OCI-M1 (cell line): ENCODE measurements at regions not wholly inside any gene's neighbourhood (a gene's known extent, or its start where the extent isn't known, plus 50 kb on each side); places are given as distances from the start of the nearest gene placed in this dataset.
"Not testable (repeated sequence)": the region's sequence is repeated elsewhere in the genome, so short reads cannot be mapped to it uniquely, and the experiment has no call there.

Experiments
- DNase-seq: peaks from one replicate; lab custom pipeline; 2025; lab: John Stamatoyannopoulos, UW

GRCh38 chr1:58251430-58252073 lies 295.0 kb downstream of the OMA1 start:
- peak; percentile 43 for DNase-seq

DNA sequence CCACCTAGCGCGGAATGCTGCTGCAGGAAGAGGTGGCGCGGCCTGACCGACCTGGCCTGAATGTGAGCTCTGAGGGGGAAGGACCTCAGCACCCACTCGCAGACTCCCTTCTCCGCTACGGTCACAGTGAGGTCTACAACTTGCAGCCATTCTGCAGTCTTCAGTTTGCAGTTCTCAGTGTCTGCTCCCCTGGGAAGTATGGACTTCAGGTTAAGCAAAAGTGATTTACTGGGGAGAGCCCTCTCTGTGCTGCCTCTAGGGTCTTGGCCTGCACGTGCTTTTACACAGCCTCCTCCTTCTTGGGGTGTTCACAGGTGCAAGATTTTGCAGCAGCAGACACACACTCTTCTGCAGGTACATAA lies 296.0 kb downstream of the OMA1 start:
- DNase-seq, result no peak

DNA sequence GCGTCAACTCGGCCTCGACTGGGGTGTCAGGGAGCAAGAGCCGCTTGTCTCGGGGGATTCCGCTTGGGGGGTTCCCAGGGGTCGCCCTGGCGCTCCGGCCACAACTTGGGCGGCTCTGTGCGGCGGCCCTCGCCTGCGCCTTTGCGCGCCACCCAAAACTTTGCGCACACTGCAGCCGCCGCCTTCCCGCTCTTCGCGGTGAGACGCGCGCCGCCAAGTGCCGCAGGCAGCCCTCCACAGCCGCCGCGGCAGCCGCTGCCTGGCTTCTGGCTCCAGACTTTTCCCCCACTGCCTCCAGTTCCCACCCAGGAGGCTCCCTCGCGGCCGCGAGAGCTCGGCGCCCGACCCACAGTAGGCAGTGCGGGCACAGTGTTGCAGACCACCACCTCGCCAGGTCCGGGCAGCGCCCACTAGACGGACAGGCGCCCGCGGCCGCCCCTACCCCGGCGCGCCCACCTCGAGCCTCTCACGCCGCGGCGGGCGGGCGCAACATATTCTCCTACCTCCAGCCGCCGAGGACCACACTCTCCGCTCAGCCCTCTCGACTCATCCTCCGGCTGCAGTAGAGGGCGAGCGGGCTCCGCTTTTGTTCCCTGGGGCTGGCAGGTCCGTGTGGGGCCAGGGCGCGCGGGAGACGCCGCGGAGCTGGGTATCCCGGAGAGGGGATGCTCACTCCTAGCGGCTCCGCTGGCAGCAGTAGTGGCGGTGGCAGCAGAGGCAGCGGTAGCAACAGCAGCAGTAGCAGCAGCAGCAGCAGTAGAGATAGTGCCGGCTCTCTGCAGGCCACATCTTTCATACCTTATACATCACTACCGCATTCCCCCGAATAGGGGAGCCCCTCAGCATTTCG lies 296.6 kb downstream of the OMA1 start:
- no peak for DNase-seq

DNA sequence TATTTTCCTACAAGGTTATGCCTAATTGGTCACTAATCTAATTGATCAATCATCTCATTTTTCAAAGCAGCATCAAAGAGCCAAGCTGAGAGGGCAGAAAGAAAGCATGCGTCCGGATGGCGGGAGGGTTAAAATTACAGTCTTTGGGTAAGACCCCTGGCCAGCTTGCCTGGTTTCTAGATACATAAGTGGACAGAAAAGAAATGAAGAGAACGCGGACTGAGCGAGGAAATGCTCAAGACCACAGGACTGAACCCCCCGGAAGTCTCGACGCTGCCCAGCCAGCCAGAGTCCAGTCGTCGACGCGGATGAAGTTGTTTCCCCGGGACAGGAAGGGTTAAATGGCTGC lies 297.2 kb downstream of the OMA1 start:
- DNase-seq, result no peak

- DNase-seq, result no peak
Measured at GRCh38 chr1:58248791-58249190, 297.7 kb downstream of the OMA1 start.

DNA sequence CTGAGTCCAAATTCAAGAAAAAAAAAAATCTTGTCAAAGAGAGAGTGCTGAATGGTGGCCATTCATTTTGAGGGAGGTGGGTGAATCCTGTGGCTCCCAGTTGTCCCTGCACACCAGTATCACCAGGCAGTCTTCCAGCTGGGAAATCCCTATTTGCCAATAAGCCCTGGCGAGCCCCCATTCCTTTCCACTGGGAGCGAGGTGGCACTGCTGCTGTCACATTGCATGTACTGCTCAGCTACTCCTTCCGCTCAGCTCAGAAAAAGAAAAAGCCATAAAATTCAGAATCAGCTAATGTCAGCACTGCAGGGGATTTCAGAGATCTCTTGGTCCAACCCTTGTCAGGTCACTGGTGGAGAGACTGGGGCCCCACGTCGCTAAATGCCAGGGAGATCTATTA lies 298.5 kb downstream of the OMA1 start:
- DNase-seq, result no peak

- DNase-seq, result no peak
Measured at GRCh38 chr1:58246549-58246948, 300.0 kb downstream of the OMA1 start.

DNA sequence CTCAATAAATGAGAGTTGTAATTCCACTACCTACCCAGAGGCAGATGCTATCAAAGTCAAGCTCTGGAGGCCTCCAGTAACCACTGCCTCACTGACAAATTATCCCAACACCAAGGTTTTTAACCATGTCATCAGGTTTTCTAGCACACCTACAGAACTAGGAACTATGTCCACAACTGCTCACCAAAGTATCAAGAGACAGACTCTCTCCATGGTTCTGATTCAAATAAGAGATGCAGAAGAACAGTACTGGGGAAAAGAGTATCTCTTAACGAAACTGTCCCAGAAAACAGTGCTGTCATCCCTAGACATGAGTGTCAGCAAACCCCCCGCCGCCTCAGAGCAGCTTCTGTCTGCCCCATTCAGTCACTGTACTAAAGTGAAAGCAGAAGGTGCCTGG lies 301.7 kb downstream of the OMA1 start:
- DNase-seq, result no peak

GRCh38 chr1:58238846-58239245 lies 307.7 kb downstream of the OMA1 start:
- DNase-seq, result no peak

GRCh38 chr1:58233729-58234128 lies 312.8 kb downstream of the OMA1 start:
- DNase-seq, result no peak

- no peak for DNase-seq
Measured at GRCh38 chr1:58231204-58231603, 315.3 kb downstream of the OMA1 start.

DNA sequence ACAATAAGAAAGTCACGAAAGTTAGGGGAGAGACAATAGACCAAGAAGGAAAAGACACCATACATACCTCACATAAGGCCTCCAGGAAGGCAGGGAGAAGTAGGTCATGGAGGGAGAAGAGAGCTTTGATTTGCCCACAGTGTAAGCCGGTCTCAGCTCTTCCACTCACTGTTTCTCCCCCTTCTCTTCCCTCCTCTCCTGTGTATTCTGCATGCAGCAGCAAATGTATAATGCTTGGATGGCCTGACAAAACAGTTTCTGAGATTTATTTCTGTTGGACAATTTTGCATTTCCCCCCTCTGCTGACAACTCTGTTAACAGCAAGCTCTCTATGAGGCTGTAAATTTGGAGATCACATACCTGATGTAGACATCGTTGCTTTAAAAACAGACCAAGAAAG lies 318.9 kb downstream of the OMA1 start:
- no peak for DNase-seq

DNA sequence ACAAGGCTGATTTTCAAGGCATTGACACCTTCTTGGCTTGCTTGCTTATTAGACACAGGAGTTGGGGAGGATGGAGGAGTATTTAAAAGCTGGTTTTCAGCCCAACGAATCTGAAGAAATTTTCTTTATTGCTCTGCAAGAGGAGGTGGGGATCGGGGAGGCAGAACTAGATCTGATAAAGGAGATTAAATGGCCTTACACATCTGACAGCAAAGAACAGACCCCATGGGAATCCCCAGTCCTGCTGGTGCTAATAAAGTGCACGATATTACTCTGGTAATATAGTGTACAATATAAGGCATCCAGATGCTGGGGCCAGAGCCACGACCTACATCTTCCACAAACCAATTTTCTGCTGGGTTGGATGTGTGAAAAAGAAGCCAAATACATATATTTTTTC lies 323.0 kb downstream of the OMA1 start:
- no peak for DNase-seq

- DNase-seq, result no peak
Measured at GRCh38 chr1:58220836-58221472, 325.6 kb downstream of the OMA1 start.

DNA sequence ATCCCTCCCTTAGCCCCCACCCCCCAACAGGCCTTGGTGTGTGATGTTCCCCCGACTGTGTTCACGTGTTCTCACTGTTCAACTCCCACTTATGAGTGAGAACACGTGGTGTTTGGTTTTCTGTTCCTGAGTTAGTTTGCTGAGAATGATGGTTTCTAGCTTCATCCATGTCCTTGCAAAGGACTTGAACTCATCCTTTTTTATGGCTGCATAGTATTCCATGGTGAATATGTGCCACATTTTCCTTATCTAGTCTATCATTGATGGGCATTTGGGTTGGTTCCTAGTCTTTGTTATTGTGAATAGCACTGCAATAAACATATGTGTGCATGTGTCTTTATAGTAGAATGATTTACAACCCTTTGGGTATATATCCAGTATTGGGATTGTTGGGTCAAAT lies 330.4 kb downstream of the OMA1 start:
- not testable (repeated sequence) for DNase-seq

GRCh38 chr1:58214674-58215073 lies 331.9 kb downstream of the OMA1 start:
- DNase-seq, result no peak

DNA sequence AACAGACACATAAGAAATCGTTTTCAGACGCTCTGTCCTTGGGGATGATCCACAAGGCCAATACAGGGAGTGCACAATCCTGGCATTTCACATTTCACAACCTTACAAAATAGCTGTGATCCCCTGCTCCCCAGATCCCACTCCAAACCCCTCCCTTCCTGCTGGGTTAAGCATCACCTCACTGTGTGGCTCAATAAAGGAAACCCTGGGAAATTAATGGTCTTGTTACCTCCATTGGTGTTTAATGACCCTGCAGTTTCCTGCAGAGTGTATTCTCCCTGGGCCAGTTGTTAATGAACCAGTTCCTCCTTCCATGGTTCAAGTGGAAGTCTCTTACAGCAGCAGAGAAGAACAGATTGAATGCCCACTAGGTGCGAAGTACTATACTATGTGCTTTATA lies 334.7 kb downstream of the OMA1 start:
- no peak for DNase-seq

GRCh38 chr1:58209575-58209974 lies 337.0 kb downstream of the OMA1 start:
- DNase-seq, result no peak

DNA sequence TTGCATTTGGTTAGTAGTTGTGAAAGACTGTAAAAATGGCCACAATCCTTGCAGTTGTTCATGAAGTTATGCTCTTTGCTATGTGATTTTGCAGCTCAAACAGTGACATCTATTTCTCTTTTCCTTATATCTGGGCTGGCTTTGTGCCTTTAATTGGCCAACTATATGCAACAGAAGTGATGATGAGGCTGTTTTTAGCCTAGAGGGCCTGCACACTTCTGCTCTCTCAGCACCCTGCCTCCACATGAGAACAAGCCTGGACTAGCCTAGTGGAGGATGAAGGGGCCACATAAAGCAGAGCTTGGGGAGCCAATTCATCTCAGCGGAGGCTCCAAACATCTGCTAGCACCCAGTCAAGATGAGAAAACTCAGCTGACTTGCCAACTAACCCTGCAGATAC lies 339.8 kb downstream of the OMA1 start:
- DNase-seq, result no peak

GRCh38 chr1:58204284-58204683 lies 342.2 kb downstream of the OMA1 start:
- DNase-seq, result no peak

DNA sequence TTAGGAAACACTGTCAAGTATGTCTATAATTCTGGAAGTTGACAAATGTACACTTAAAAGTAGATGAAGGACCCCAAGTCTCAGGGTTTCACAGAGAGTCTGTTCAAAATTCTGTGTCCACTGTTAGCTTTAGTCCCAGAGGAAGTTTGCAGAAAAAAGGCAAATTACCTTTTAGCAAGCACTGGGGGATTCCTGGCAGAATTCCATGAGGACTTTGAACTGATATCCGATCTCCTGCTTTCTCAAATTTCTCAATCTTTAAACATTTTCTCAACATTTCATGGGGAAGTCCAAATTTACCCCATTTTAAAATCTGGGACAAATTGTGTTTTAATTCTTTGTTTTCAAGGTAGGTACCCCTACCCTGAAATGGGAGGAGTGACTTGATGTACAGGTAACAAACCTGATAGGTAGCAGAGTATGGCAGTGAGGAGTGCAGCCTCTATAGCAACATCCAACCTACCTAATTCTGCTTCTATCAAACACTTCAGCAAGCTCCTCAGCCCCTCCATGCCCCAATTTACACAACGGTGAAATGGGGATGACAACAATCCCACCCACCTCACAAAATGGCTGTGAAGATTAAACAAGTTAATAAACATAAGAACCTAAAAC lies 344.9 kb downstream of the OMA1 start:
- DNase-seq, result no peak

- no peak for DNase-seq
Measured at GRCh38 chr1:58200437-58200836, 346.1 kb downstream of the OMA1 start.

DNA sequence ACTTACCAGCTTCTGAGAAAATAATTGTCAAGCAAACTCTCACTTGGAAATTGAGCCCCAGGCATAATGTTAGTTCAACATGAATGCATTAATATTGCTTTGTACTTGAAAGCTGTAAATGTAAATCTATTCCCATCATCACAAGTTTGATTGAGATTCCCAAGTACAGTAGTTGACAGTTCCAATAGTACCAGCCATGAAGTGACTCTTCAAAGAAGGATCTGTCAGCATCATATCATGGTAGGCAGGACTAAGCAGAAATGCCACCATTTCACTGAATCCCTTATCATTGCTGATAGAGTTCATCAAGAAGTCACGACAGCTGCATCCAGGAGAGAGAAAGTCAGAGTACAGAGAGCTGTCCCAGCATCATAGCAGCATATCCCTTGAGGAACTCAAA lies 348.7 kb downstream of the OMA1 start:
- DNase-seq, result no peak
